ENCODE measurements at regions not wholly inside any gene's neighbourhood (a gene's known extent, or its start where the extent isn't known, plus 50 kb on each side); places are given as distances from the start of the nearest gene placed in this dataset.

- TF ChIP-seq EZH2 (IDR thresholded peaks at IDR 0.05) (no peak), POLR2A (IDR thresholded peaks at IDR 0.05; ENCODE audit: borderline replicate concordance, extremely low read depth, insufficient read depth, insufficient read length) (no peak), CTCF (IDR thresholded peaks at IDR 0.05 in 2 of 3, conservative IDR thresholded peaks at IDR 0.05 in 1 of 3; ENCODE audit: borderline replicate concordance in 1 of 3, insufficient read depth in 1 of 3, low read depth in 2 of 3, low read length in 2 of 3) (peak; percentile 9 to 36 (median 12); a peak in 2 of 6 replicates), ZNF274 (IDR thresholded peaks at IDR 0.05; ENCODE audit: low read depth, low read length) (no peak), POLR2AphosphoS5 (IDR thresholded peaks at IDR 0.05; ENCODE audit: low read depth, low read length) (no peak), SP1 (IDR thresholded peaks at IDR 0.05; ENCODE audit: low read depth) (no peak), SIN3A (IDR thresholded peaks at IDR 0.05; ENCODE audit: low read depth) (no peak), SRF (IDR thresholded peaks at IDR 0.05; ENCODE audit: low read depth) (no peak), MAX (IDR thresholded peaks at IDR 0.05) (no peak), JUND (IDR thresholded peaks at IDR 0.05) (no peak)
Measured at GRCh38 chr10:128843972-128844371, 623.1 kb upstream of the MGMT start.
